IMR-90 (cell line): ENCODE measurements at regions not wholly inside any gene's neighbourhood (a gene's known extent, or its start where the extent isn't known, plus 50 kb on each side); places are given as distances from the start of the nearest gene placed in this dataset.

Source experiments
- ATAC-seq: fragments of 200-7000 bp; cut with Tn5 transposase; 2 replicates; pipeline ENCODE4 v1.9.1; 2020; ENCODE audit warnings: low read depth, mild to moderate bottlenecking, moderate library complexity
- BruUV-seq: library from RNA; stranded (reverse); fragments of 400-500 nt; replicated peaks from 2 replicates; lab custom pipeline; 2021; lab: Mats Ljungman, UMichigan
- CTCF ChIA-PET: fragments of 300-600 bp; formaldehyde crosslinking; extraction: SDS; loops from one replicate; lab custom pipeline; 2021; ENCODE audit warnings: antibody characterized with exemption; lab: Yijun Ruan, JAX
- POLR2A ChIA-PET: fragments of 300-600 bp; sonication (Branson Sonifier 250); formaldehyde crosslinking; loops from one replicate; lab custom pipeline; 2022; ENCODE audit warnings: antibody characterized with exemption; ENCODE audit not compliant: unreplicated experiment; lab: Charles Lee
- DNase-seq: peaks from one replicate; pipeline ENCODE4 v3.0.0; 2013
- H2AFZ ChIP-seq: replicated peaks from 2 replicates; pipeline ENCODE3; 2013; ENCODE audit warnings: low read length, mild to moderate bottlenecking; ENCODE audit not compliant: poor library complexity
- H2AK5ac ChIP-seq: 2 replicates; pipeline ENCODE4 v1.6.1; 2013; ENCODE audit warnings: low read depth, low read length, inconsistent platforms
- H2AK9ac ChIP-seq: replicated peaks from 2 replicates; pipeline ENCODE3; 2013; ENCODE audit warnings: mild to moderate bottlenecking, low read depth, low read length, moderate library complexity; ENCODE audit not compliant: poor library complexity
- H2BK120ac ChIP-seq: 2 replicates; pipeline ENCODE4 v1.6.1; 2013; ENCODE audit warnings: low read depth, low read length, inconsistent platforms
- H2BK15ac ChIP-seq: 3 replicates; pipeline ENCODE4 v1.6.1; 2013; ENCODE audit warnings: low read depth, low read length, inconsistent platforms
- H2BK20ac ChIP-seq: 2 replicates; pipeline ENCODE4 v1.6.1; 2013; ENCODE audit warnings: low read depth, mild to moderate bottlenecking, inconsistent platforms, low read length, moderate library complexity
- H2BK5ac ChIP-seq: 2 replicates; pipeline ENCODE4 v1.6.1; 2013; ENCODE audit warnings: mild to moderate bottlenecking, low read depth, low read length, inconsistent platforms; ENCODE audit not compliant: poor library complexity, severe bottlenecking
- H3K14ac ChIP-seq: replicated peaks from 2 replicates; pipeline ENCODE4 v1.6.1; 2013; ENCODE audit warnings: low read depth, low read length, inconsistent platforms
- H3K18ac ChIP-seq: 2 replicates; pipeline ENCODE4 v1.6.1; 2013; ENCODE audit warnings: low read depth, low read length, control low read depth
- H3K23ac ChIP-seq: 2 replicates; pipeline ENCODE4 v1.6.1; 2013; ENCODE audit warnings: low read depth, low read length, inconsistent platforms
- H3K27ac ChIP-seq: 2 replicates; pipeline ENCODE4 v1.5.1; 2013; ENCODE audit warnings: mild to moderate bottlenecking, control low read depth, low read length; ENCODE audit not compliant: insufficient read depth
- H3K27me3 ChIP-seq: 2 replicates; pipeline ENCODE4 v1.6.1; 2013; ENCODE audit warnings: low read length; ENCODE audit not compliant: control insufficient read depth, insufficient read depth
- H3K36me3 ChIP-seq: 2 replicates; pipeline ENCODE4 v1.6.1; 2013; ENCODE audit warnings: low read length, mixed read lengths; ENCODE audit not compliant: control insufficient read depth, insufficient read depth
- H3K4ac ChIP-seq: 2 replicates; pipeline ENCODE4 v1.6.1; 2013; ENCODE audit warnings: low read depth, low read length, inconsistent platforms
- H3K4me1 ChIP-seq: 2 replicates; pipeline ENCODE4 v1.6.1; 2013; ENCODE audit warnings: low read length, mixed read lengths; ENCODE audit not compliant: control insufficient read depth, insufficient read depth
- H3K4me2 ChIP-seq: 2 replicates; pipeline ENCODE4 v1.6.1; 2013; ENCODE audit warnings: low read depth, mild to moderate bottlenecking, control low read depth, low read length, moderate library complexity
- H3K4me3 ChIP-seq: 2 replicates; pipeline ENCODE4 v1.5.1; 2013; ENCODE audit warnings: low read depth, mild to moderate bottlenecking, control low read depth, low read length, moderate library complexity; ENCODE audit not compliant: insufficient read depth
- H3K56ac ChIP-seq: 2 replicates; pipeline ENCODE4 v1.6.1; 2013; ENCODE audit warnings: low read length, inconsistent platforms; ENCODE audit not compliant: insufficient read depth; ENCODE audit errors: extremely low read depth
- H3K79me1 ChIP-seq, 2 experiments: 2 replicates each; pipeline ENCODE4 v1.6.1; 2013; ENCODE audit warnings: low read length in 2 of 2, inconsistent platforms in 1 of 2, low read depth in 1 of 2
- H3K9ac ChIP-seq: 2 replicates; pipeline ENCODE4 v1.6.1; 2013; ENCODE audit warnings: low read depth, low read length, control low read depth
- H3K9me1 ChIP-seq: 2 replicates; pipeline ENCODE4 v1.6.1; 2013; ENCODE audit warnings: low read length, inconsistent platforms; ENCODE audit not compliant: insufficient read depth
- H3K9me3 ChIP-seq: 2 replicates; pipeline ENCODE4 v1.6.1; 2013; ENCODE audit warnings: low read length; ENCODE audit not compliant: control insufficient read depth, insufficient read depth
- H4K20me1 ChIP-seq: 2 replicates; pipeline ENCODE4 v1.6.1; 2013; ENCODE audit warnings: low read length, inconsistent platforms; ENCODE audit not compliant: insufficient read depth
- H4K5ac ChIP-seq: 2 replicates; pipeline ENCODE4 v1.6.1; 2013; ENCODE audit warnings: mild to moderate bottlenecking, low read depth, low read length, control low read depth
- H4K8ac ChIP-seq, 2 experiments: 2 replicates each; pipeline ENCODE4 v1.6.1; 2013; ENCODE audit warnings: low read depth in 2 of 2, low read length in 2 of 2, control low read depth in 1 of 2, inconsistent platforms in 1 of 2
- H4K91ac ChIP-seq: 2 replicates; pipeline ENCODE4 v1.6.1; 2013; ENCODE audit warnings: low read depth, low read length, inconsistent platforms; ENCODE audit not compliant: insufficient read depth
- CHD1 ChIP-seq: IDR thresholded peaks from 2 replicates; pipeline ENCODE4 v1.6.1; 2012; ENCODE audit warnings: low read depth, low read length, improper control_type of control experiment
- MAFK ChIP-seq: IDR thresholded peaks from 2 replicates; pipeline ENCODE4 v1.6.1; 2012; ENCODE audit warnings: low read depth, low read length, improper control_type of control experiment
- MAZ ChIP-seq: IDR thresholded peaks from 2 replicates; pipeline ENCODE4 v1.6.1; 2012; ENCODE audit warnings: low read depth, mild to moderate bottlenecking, low read length, improper control_type of control experiment, moderate library complexity, borderline replicate concordance
- NFE2L2 ChIP-seq: fragments of 150-350 bp; IDR thresholded peaks from 2 replicates; pipeline ENCODE4 v1.6.1; 2016; ENCODE audit warnings: low read depth, mild to moderate bottlenecking, low read length
- WGBS, 2 experiments: methylation state at CpG; one replicate each; pipeline versions ENCODE4 v1.1.5 to v1.1.7; 2013; ENCODE audit warnings: missing lambda C conversion rate in 2 of 2; ENCODE audit not compliant: insufficient read length in 1 of 2; ENCODE audit errors: extremely low coverage in 2 of 2; 5-methylcytosine and 5-hydroxymethylcytosine counted together
- dilution Hi-C: fragments of 300-500 bp; cut with HindIII; formaldehyde crosslinking; loops from one replicate; pipeline ENCODE4 v1.14.3; 2018; ENCODE audit warnings: low sequenced_read_pairs; ENCODE audit not compliant: unreplicated experiment
- in situ Hi-C: fragments of 300-500 bp; cut with MboI; formaldehyde crosslinking; loops from 3 replicates; pipeline ENCODE4 v1.14.3; 2019; ENCODE audit warnings: low sequenced_read_pairs, inconsistent platforms, mixed read lengths
- intact Hi-C: fragments of 100-400 bp; cut with micrococcal nuclease; formaldehyde crosslinking; loops from 2 replicates; pipeline ENCODE4 v1.10.0; 2022
- TF ChIP-seq, protein P1 (sequence below): conservative IDR thresholded peaks from 2 replicates; pipeline ENCODE4 v1.5.1; 2012; ENCODE audit warnings: mild to moderate bottlenecking, low read depth, low read length, improper control_type of control experiment
- TF ChIP-seq, protein P2 (sequence below): fragments of 150-350 bp; IDR thresholded peaks from 2 replicates; pipeline ENCODE4 v1.6.1; 2016; ENCODE audit warnings: low read depth, mild to moderate bottlenecking, low read length, moderate library complexity, borderline replicate concordance

DNA sequence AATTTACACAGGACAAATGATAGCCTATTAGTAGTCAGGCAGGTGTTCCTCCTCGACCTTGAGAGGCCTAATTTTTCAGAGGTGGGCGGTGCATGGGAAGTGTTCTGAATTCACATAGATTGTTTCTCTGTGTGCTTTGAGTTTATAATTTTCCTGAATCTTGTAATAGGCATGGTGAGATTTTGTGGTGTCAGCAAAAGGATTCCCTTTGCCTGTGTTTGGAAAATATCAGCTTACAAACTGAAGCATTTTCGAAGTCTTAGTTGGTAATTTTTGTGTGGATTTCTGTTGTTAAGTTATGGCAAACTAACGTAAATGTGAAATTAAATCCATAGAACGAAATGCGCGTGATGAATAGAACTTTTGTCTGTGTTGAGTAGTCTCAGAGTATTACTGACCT is 194.0 kb upstream of the RBMS1 start:
- Histone ChIP-seq H4K5ac (no peak overlapping the region), H3K4me1 (no peaks in the 10 kb centered on the region), H3K79me1 (no peaks in the 10 kb centered on the region), H4K20me1 (no peaks in the 10 kb centered on the region), H2BK20ac (no peak overlapping the region), H2BK15ac (no peak overlapping the region), H3K4me3 (no peak overlapping the region), H3K4me2 (no peak overlapping the region), H2AFZ (no peak overlapping the region), H3K9me3 (no peaks in the 10 kb centered on the region), H3K9ac (no peak overlapping the region), H2BK120ac (no peak overlapping the region), H3K14ac (no peak overlapping the region), H2AK5ac (no peak overlapping the region), H3K36me3 (no peaks in the 10 kb centered on the region), H3K23ac (no peak overlapping the region), H3K56ac (no peak overlapping the region), H3K27ac (no peak overlapping the region), H4K8ac (no peak overlapping the region), H4K91ac (no peak overlapping the region), H3K18ac (no peak overlapping the region), H2BK5ac (no peak overlapping the region), H3K9me1 (no peaks in the 10 kb centered on the region), H3K27me3 (no peaks in the 10 kb centered on the region), H2AK9ac (no peak overlapping the region), H3K4ac (no peak overlapping the region)
- BruUV-seq = no TSS peak
- in situ Hi-C loops (no loop called here), intact Hi-C loops (no loop called here), dilution Hi-C loops (no loop called here)
- CTCF ChIA-PET = interaction anchor here (0.7 kb wide), 1 partner anchor 67 kb away, joined by 3 read pairs; no protein-coding TSS in a partner anchor
- WGBS, 2 experiments = 83% methylated on average over 2 of the region's 7 CpGs; no CpG with 5 or more reads in 1 of the 2 experiments
- TF ChIP-seq, protein P1, sequence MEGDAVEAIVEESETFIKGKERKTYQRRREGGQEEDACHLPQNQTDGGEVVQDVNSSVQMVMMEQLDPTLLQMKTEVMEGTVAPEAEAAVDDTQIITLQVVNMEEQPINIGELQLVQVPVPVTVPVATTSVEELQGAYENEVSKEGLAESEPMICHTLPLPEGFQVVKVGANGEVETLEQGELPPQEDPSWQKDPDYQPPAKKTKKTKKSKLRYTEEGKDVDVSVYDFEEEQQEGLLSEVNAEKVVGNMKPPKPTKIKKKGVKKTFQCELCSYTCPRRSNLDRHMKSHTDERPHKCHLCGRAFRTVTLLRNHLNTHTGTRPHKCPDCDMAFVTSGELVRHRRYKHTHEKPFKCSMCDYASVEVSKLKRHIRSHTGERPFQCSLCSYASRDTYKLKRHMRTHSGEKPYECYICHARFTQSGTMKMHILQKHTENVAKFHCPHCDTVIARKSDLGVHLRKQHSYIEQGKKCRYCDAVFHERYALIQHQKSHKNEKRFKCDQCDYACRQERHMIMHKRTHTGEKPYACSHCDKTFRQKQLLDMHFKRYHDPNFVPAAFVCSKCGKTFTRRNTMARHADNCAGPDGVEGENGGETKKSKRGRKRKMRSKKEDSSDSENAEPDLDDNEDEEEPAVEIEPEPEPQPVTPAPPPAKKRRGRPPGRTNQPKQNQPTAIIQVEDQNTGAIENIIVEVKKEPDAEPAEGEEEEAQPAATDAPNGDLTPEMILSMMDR = no peak
- TF ChIP-seq MAZ (no peak), NFE2L2 (no peak), CHD1 (no peak), MAFK (peak; percentile 86)
- TF ChIP-seq, protein P2, sequence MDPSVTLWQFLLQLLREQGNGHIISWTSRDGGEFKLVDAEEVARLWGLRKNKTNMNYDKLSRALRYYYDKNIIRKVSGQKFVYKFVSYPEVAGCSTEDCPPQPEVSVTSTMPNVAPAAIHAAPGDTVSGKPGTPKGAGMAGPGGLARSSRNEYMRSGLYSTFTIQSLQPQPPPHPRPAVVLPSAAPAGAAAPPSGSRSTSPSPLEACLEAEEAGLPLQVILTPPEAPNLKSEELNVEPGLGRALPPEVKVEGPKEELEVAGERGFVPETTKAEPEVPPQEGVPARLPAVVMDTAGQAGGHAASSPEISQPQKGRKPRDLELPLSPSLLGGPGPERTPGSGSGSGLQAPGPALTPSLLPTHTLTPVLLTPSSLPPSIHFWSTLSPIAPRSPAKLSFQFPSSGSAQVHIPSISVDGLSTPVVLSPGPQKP = no peak
- POLR2A ChIA-PET = no interaction called here
- no peak for DNase-seq
- ATAC-seq = no peak
